HG02943 (cell line): ENCODE measurements at regions not wholly inside any gene's neighbourhood (a gene's known extent, or its start where the extent isn't known, plus 50 kb on each side); places are given as distances from the start of the nearest gene placed in this dataset.

Experiments used
- ATAC-seq: cut with Tn5 transposase; IDR thresholded peaks from one replicate; pipeline ENCODE4 v1.9.1; 2021; ENCODE audit warnings: mild to moderate bottlenecking, low read depth, moderate library complexity; ENCODE audit not compliant: unreplicated experiment

GRCh38 chr10:4059471-4060138 is 274.6 kb upstream of the KLF6 start:
- no peak for ATAC-seq

- ATAC-seq = no peak
These were observed 273.6 kb upstream of the KLF6 start for GRCh38 chr10:4058514-4059029.

- ATAC-seq = no peak
These were observed 272.9 kb upstream of the KLF6 start for GRCh38 chr10:4057725-4058513.

GRCh38 chr10:4057021-4057420 is 272.0 kb upstream of the KLF6 start:
- no peak for ATAC-seq

- no peak for ATAC-seq
These were observed 269.8 kb upstream of the KLF6 start for GRCh38 chr10:4054656-4055435.

GRCh38 chr10:4053940-4054339 is 268.9 kb upstream of the KLF6 start:
- no peak for ATAC-seq

- no peak for ATAC-seq
These were observed 266.7 kb upstream of the KLF6 start for GRCh38 chr10:4051641-4052151.

- ATAC-seq = no peak
These were observed 266.1 kb upstream of the KLF6 start for GRCh38 chr10:4051011-4051640.

- ATAC-seq = no peak
These were observed 265.1 kb upstream of the KLF6 start for GRCh38 chr10:4050061-4050460.

GRCh38 chr10:4049348-4049747 is 264.3 kb upstream of the KLF6 start:
- no peak for ATAC-seq

GRCh38 chr10:4048236-4048864 is 263.3 kb upstream of the KLF6 start:
- no peak for ATAC-seq

GRCh38 chr10:4046712-4047354 is 261.8 kb upstream of the KLF6 start:
- no peak for ATAC-seq

- no peak for ATAC-seq
These were observed 261.0 kb upstream of the KLF6 start for GRCh38 chr10:4046030-4046429.

- ATAC-seq = no peak
These were observed 259.1 kb upstream of the KLF6 start for GRCh38 chr10:4043897-4044665.

GRCh38 chr10:4041635-4042034 is 256.6 kb upstream of the KLF6 start:
- no peak for ATAC-seq

- no peak for ATAC-seq
These were observed 253.0 kb upstream of the KLF6 start for GRCh38 chr10:4038000-4038399.

- no peak for ATAC-seq
These were observed 250.6 kb upstream of the KLF6 start for GRCh38 chr10:4035599-4035945.

- ATAC-seq = no peak
These were observed 250.0 kb upstream of the KLF6 start for GRCh38 chr10:4034907-4035598.
